ENCODE measurements at regions not wholly inside any gene's neighbourhood (a gene's known extent, or its start where the extent isn't known, plus 50 kb on each side); places are given as distances from the start of the nearest gene placed in this dataset.

- DNase-seq (ENCODE audit: low read depth in 2 of 2, low spot score in 1 of 2), result no peak
These were observed 108.9 kb downstream of the CRYAA start for GRCh38 chr21:43277481-43278351.

GRCh38 chr21:43276811-43277210 lies 108.0 kb downstream of the CRYAA start:
- DNase-seq (ENCODE audit: low read depth in 2 of 2, low spot score in 1 of 2), result no peak

DNA sequence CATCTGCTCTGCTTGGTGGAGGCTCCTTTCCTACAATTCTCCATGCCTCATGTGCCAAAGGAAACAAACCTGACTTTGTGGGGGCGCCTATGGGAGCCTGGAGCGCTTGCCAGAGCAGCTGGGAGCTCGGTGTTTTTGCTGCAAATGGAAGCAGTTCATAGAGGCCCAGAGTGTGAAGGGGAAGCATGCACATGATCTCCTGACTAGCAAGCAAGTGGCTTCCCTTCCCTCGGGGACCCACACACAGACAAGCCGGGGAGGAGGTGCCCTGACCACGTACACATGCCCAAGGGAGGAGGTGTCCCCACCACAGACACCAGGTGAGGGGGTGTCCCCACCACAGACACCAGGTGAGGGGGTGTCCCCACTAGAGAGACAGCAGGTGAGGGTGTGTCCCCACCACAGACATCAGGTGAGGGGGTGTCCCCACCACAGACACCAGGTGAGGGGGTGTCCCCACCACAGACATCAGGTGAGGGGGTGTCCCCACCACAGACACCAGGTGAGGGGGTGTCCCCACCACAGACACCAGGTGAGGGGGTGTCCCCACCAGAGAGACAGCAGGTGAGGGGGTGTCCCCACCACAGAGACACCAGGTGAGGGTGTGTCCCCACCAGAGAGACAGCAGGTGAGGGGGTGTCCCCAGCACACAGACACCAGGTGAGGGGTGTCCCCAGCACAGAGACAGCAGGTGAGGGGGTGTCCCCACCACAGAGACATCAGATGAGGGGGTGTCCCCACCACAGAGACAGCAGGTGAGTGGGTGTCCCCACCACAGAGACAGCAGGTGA lies 106.8 kb downstream of the CRYAA start:
- no peak for DNase-seq (ENCODE audit: low read depth in 2 of 2, low spot score in 1 of 2)

DNA sequence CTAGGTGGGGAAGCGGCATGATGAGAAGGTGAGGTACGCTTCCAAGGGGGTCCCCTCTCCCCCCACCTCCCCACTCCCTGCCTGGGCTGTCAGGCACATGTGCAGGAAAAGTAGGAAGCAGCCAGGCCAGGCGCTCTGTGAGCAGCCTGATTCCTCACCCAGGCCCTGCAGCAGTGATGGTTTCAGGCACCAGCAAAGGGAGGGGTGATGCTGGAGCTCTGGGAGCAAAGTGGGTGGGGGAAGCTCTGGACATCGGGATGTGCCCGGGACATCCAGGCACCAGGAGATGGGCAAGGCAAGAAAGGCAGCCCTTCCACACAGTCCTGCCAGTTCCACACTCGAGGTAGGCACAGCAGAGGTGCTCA lies 106.1 kb downstream of the CRYAA start:
- DNase-seq (ENCODE audit: low read depth in 2 of 2, low spot score in 1 of 2), result no peak

GRCh38 chr21:43274022-43274945 lies 105.5 kb downstream of the CRYAA start:
- DNase-seq (ENCODE audit: low read depth in 2 of 2, low spot score in 1 of 2), result no peak

DNA sequence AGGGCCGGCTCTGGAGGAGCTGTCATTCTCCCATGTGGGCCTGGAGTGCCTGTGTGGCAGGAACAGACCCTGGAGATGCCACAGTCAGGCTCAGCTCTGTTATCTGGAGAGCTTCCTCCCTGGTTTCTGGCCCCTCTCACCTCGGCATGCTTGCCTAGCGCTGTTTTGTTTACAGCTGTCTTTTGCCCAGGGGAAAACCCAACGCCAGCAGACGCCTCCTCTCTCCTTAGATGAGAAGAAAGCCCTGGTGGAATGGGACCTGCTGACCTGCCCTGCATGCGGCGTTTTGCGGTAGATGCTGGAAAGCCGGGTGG lies 104.9 kb downstream of the CRYAA start:
- no peak for DNase-seq (ENCODE audit: low read depth in 2 of 2, low spot score in 1 of 2)

DNA sequence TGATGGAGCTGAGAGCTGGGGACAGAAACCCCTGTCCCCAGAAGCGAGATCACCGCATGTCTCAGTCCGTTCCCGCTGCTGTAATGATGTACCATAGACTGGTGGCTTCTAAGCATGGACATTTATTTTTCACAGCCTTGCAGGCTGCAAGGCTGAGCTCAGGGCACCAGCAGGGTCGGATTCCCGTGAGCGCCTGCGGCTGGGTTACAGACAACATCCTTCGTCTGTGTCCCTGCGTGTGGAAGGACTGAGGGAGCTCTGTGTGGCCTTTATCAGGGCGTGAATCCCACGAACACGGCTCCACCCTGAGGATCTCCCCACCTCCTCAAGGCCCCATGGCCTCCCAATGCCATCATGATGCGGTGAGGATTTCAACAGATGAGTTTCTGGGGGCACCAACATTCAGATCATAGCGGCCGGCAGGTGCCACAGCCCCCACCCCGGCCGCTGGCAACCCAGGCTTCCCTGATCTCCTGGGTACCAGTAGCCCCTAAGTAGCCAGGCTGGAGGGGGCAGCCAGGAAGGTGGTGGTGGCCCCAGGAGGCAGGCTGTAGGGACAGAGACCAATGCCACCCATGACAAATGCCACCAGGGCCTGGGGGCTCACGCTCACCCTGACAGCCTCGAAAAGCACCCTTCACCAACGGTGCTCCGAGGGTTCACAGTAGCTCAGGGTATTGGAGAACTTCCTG lies 104.4 kb downstream of the CRYAA start:
- no peak for DNase-seq (ENCODE audit: low read depth in 2 of 2, low spot score in 1 of 2)

DNA sequence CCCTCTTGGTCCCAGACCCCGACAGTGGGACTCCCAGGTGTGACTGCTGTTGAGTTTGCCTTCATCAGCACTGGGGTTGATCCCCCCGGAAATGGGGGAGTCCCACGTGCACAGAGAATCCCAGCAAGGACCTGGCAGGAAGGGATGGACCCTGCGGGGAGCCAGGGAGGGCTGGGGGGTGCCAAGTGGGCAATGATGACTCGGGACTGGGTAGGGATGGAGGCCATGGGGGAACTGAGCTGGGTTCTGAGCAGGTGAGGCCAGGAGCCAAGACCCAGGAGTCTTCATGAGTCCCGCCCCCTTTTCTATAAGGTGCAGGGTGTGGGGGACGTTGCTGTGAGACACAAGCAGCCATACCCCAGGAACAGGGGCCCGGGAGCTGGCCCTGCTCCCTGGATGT lies 103.8 kb downstream of the CRYAA start:
- no peak for DNase-seq (ENCODE audit: low read depth in 2 of 2, low spot score in 1 of 2)

GRCh38 chr21:43271452-43272020 lies 102.7 kb downstream of the CRYAA start:
- no peak for DNase-seq (ENCODE audit: low read depth in 2 of 2, low spot score in 1 of 2)

DNA sequence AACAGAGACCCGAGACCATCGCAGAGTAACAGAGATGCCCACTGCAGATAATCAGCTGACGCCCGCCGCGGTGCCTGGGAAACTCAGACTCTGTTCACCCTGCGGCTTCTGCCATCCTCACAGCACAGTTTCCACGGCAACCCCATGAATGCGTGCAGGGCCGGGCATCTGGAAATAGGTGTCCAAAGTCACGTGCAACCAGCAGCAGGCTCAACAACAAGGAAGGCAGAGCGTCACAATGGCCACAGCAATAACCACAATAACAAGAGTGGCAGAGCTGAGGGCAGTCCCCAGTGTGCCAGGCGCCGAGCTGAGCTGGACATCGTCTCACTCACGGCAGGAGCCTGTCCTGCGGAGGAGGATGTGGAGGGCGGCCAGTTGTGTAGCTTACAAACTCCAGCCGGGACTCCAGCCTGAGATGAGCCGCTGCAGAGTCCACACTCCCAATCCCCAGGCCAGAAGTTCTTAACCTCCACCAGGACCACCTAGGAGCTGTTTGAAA lies 102.0 kb downstream of the CRYAA start:
- DNase-seq (ENCODE audit: low read depth in 2 of 2, low spot score in 1 of 2), result no peak

DNA sequence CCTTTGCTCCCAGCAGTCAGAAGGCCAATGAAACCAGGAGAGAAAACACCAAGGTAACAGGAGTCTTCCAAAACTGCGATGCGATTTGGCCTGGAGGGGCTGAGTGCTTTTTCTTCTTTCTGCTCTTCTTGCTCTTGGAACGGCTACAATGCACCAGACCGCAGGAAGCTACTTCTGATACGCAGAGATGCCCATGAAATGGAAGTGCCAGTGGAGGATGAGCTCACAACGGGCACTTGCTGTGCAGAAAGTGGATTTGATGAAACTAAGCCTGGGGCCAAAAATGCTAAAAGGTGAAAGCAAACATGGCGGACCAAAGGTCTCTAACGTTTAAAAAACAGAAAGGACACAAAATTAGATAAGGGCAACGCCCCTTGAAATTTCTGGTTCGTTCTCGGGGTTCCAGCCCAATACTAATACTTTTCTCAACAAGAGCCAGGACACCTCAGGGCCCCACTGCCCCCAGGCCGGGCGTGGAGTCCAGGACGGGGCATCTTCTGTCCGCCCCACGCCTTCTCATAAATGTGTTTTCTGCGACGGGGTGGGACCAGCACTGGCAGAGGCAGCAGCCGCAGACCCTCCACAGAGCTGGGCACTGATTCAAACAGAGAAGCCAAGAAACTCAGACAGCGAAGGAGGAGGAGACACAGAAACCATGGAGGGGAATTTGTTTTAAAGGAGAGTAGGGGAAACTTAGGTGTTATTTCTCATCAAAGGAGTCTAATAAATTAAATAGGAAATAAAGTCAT lies 101.3 kb downstream of the CRYAA start:
- DNase-seq (ENCODE audit: low read depth in 2 of 2, low spot score in 1 of 2), result no peak

DNA sequence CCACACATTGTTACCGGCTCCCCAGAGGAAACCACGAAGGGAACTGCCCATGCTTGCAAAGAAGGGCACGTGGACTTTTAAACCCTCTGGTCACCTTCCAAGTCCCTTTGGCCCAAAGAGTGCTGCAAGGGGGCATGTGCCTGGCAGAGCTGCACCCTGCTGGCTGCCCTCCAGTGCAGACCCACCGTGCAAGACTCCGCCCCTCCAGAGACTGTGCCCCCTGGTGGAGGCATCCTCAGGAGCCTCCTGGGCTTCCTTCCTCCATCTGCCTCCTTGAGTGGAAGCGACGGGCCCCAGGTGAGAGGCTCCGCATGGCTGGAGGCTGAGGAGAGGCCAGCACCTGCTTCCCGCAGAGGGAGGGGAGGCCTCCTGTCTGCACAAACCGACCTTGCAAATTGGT lies 100.6 kb downstream of the CRYAA start:
- DNase-seq (ENCODE audit: low read depth in 2 of 2, low spot score in 1 of 2), result peak in 1 of 2 donors; percentile 10

GRCh38 chr21:43268804-43269186 lies 100.0 kb downstream of the CRYAA start:
- no peak for DNase-seq (ENCODE audit: low read depth in 2 of 2, low spot score in 1 of 2)

DNA sequence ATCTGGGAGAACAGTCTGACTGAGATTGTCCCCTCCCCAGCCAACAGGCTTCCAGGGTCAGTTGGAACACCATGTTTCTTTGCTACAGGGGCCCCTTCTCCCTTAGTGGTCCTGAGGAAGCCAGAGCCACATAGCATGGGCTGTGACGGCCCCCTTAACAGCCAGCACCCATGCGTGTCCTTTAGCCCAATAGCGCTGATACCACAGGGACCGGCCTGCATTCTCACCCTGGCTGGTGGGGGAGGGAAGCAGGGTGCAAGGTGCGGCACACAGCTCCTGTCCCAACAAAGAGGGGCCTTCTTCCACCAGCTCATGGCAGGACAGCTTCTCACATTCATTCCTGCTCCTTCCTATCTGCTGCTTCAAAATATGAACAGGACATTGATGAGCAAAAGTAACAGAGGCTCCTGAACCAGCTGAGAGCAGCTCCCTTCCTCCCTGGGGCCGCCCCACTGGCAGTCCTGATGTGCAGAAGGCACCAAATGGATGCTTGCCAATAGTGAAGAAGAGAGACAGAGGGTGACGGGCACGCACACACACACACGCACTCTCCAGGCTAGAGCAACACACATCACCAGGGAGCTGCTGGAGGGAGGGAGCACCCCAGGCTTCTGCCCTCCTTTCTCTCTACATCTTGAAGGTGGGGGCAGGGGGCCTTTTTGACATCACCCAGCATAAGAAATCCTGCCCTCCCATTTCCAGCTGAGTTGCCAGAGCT lies 99.4 kb downstream of the CRYAA start:
- DNase-seq (ENCODE audit: low read depth in 2 of 2, low spot score in 1 of 2), result no peak

DNA sequence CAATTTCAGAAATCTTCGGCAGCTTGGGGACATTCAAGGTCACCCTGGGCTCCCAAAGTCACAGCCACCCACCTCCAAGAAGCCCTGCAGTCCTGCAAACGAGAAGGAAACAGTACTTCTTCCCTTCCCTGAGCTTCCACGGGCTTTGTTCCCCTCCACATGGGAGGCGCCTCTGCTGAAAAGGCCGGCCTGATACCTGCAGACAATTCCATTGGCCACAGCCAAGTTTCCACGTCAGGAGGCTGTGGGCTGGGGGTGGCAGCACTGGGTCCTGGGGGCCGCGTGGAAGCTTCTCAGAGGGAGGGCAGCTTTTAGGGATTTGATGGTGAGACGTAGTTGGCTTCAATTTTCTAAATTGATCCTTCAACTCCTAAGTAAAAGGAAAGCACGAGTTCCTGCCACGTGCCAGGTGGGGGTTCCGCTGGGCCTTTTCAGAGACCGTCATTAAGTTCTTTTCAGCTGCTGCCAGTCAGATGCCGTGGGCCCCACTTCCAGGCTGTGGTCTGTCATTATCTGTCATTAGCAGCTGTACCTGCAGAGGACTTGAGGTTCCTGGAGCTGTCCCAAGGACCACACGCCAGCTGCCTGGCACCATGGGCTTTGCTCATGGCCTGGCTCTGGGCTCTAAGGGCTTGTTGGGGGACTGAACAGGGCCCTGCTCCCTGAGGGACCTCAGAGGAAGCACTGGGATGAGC lies 98.7 kb downstream of the CRYAA start:
- no peak for DNase-seq (ENCODE audit: low read depth in 2 of 2, low spot score in 1 of 2)

DNA sequence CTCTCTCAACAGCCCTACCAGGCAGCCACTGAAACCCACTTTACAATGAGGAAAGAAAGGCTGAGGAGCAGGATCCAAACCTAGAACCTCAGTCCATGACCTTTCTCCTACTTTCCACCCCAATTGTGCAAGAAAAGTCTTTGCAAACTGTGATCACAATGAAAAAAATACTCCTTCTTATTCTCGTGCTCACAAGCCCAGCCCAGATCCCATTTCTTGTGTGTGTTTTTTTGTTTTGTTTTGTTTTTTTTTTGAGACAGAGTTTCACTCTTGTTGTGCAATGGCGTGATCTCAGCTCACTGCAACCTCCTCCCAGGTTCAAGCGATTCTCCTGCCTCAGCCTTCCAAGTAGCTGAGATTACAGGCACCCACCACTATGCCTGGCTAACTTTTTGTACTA lies 97.7 kb downstream of the CRYAA start:
- no peak for DNase-seq (ENCODE audit: low read depth in 2 of 2, low spot score in 1 of 2)

DNA sequence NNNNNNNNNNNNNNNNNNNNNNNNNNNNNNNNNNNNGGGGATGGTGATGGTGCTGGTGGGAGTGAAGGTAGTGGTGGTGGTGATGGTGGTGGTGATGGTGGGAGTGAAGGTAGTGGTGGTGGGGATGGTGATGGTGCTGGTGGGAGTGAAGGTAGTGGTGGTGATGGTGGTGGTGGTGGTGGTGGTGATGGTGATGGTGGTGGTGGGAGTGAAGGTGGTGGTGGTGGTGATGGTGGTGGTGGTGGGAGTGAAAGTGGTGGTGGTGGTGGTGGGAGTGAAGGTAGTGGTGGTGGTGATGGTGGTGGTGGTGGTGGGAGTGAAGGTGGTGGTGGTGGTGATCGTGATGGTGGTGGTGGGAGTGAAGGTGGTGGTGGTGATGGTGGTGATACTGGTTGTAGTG lies 93.6 kb downstream of the CRYAA start:
- no peak for DNase-seq (ENCODE audit: low read depth in 2 of 2, low spot score in 1 of 2)

Data from stimulated activated CD8-positive, alpha-beta memory T cell treated with anti-CD3 and anti-CD28 coated beads, Interleukin-4, amount 100 ng/mL, for 1 hour (primary cell).